HepG2 (cell line): ENCODE measurements at regions not wholly inside any gene's neighbourhood (a gene's known extent, or its start where the extent isn't known, plus 50 kb on each side); places are given as distances from the start of the nearest gene placed in this dataset.

Experiments
- ATAC-seq: fragments of 200-7000 bp; cut with Tn5 transposase; 3 replicates; pipeline ENCODE4 v1.9.1; 2020; ENCODE audit warnings: mild to moderate bottlenecking, moderate library complexity
- BruUV-seq: library from RNA; stranded (reverse); fragments of 400-500 nt; replicated peaks from 2 replicates; lab custom pipeline; 2021; lab: Mats Ljungman, UMichigan
- CTCF ChIA-PET: fragments of 300-600 bp; formaldehyde crosslinking; extraction: SDS; loops from one replicate; lab custom pipeline; 2021; ENCODE audit warnings: low total read pairs, inconsistent platforms, low intra/inter-chr PET ratio; lab: Yijun Ruan, JAX
- POLR2A ChIA-PET: fragments of 350-600 bp; sonication (Branson Sonifier 250); formaldehyde crosslinking; loops from one replicate; lab custom pipeline; 2020; ENCODE audit warnings: antibody characterized with exemption, inconsistent platforms; lab: Yijun Ruan, JAX
- DNase-seq: peaks from one replicate; pipeline ENCODE4 v3.0.0-alpha.2; 2015; ENCODE audit warnings: low spot score
- FAIRE-seq: peaks from 3 replicates; lab custom pipeline; 2011; peaks lifted over from hg19 to GRCh38; lab: Jason Lieb, UNC
- H2AFZ ChIP-seq: one replicate; pipeline ENCODE4 v1.6.1; 2011; ENCODE audit warnings: low read length, inconsistent platforms
- H3K27ac ChIP-seq: fragments of 300-600 bp; 3 replicates; pipeline ENCODE4 v1.8.0; 2011; ENCODE audit warnings: mixed run types, mild to moderate bottlenecking, mixed read lengths, low read length, inconsistent platforms; ENCODE audit not compliant: insufficient read depth; ENCODE audit errors: extremely low read length
- H3K27me3 ChIP-seq, 2 experiments: fragments of 200-600 bp in 1 of 2; 2 replicates in 1 of 2; 3 replicates in 1 of 2; pipeline versions ENCODE4 v1.6.0 to v1.8.0; 2011; ENCODE audit warnings: low read length in 2 of 2, mild to moderate bottlenecking in 2 of 2, moderate library complexity in 2 of 2, inconsistent platforms in 1 of 2; ENCODE audit not compliant: insufficient read depth in 2 of 2, control insufficient read depth in 1 of 2
- H3K36me3 ChIP-seq, 2 experiments: fragments of 200-600 bp in 1 of 2; replicated peaks in 1 of 2; 2 replicates in 1 of 2; 3 replicates in 1 of 2; pipeline versions ENCODE4 v1.5.1 to v1.8.0; 2011; ENCODE audit warnings: low read length in 2 of 2, inconsistent platforms in 1 of 2; ENCODE audit not compliant: insufficient read depth in 2 of 2, control insufficient read depth in 1 of 2
- H3K4me1 ChIP-seq: 2 replicates; pipeline ENCODE4 v1.5.1; 2012; ENCODE audit warnings: low read length, inconsistent platforms; ENCODE audit not compliant: insufficient read depth
- H3K4me2 ChIP-seq: 2 replicates; pipeline ENCODE4 v1.6.0; 2011; ENCODE audit warnings: low read depth, low read length, inconsistent platforms
- H3K4me3 ChIP-seq, 3 experiments: fragments of 200-600 bp in 1 of 3; sonication (generic), shearing (Covaris generic) in 1 of 3; replicated peaks in 1 of 3; 2 replicates each; pipeline ENCODE4 v1.5.1; 2011 to 2016; ENCODE audit warnings: low read length in 3 of 3, inconsistent platforms in 2 of 3, low read depth in 2 of 3, mild to moderate bottlenecking in 2 of 3, control low read depth in 1 of 3, mixed read lengths in 1 of 3; ENCODE audit not compliant: insufficient read depth in 1 of 3
- H3K79me2 ChIP-seq: one replicate; pipeline ENCODE4 v1.6.1; 2011; ENCODE audit warnings: low read length, inconsistent platforms; ENCODE audit not compliant: insufficient read depth
- H3K9ac ChIP-seq: 2 replicates; pipeline ENCODE4 v1.6.0; 2011; ENCODE audit warnings: mild to moderate bottlenecking, low read depth, low read length, inconsistent platforms; ENCODE audit not compliant: insufficient read depth
- H3K9me3 ChIP-seq: 2 replicates; pipeline ENCODE4 v1.5.1; 2012; ENCODE audit warnings: mild to moderate bottlenecking, low read length
- H4K20me1 ChIP-seq: 2 replicates; pipeline ENCODE4 v1.6.0; 2011; ENCODE audit warnings: inconsistent platforms, mild to moderate bottlenecking, low read length, moderate library complexity; ENCODE audit not compliant: insufficient read depth
- GFI1 ChIP-seq: sonication (generic); formaldehyde crosslinking; IDR thresholded peaks from 2 replicates; pipeline ENCODE4 v1.5.0; 2020; ENCODE audit warnings: missing genetic modification reagents, mild to moderate bottlenecking, borderline replicate concordance
- GPBP1L1 ChIP-seq: sonication (generic); formaldehyde crosslinking; IDR thresholded peaks from 2 replicates; pipeline ENCODE4 v1.5.0; 2020; ENCODE audit warnings: mild to moderate bottlenecking, missing genetic modification reagents
- PPARG ChIP-seq: conservative IDR thresholded peaks from 2 replicates; pipeline ENCODE4 v1.6.1; 2016; ENCODE audit warnings: missing biosample characterization, missing genetic modification reagents
- TEAD3 ChIP-seq: optimal IDR thresholded peaks from 2 replicates; pipeline ENCODE3; 2016; ENCODE audit warnings: borderline replicate concordance
- ZBTB42 ChIP-seq: sonication (generic); formaldehyde crosslinking; IDR thresholded peaks from 2 replicates; pipeline ENCODE4 v1.5.0; 2020; ENCODE audit warnings: mild to moderate bottlenecking, missing genetic modification reagents
- ZGPAT ChIP-seq: IDR thresholded peaks from 2 replicates; pipeline ENCODE4 v1.6.1; 2016; ENCODE audit warnings: mild to moderate bottlenecking
- ZNF234 ChIP-seq: sonication (generic); formaldehyde crosslinking; conservative IDR thresholded peaks from 2 replicates; pipeline ENCODE4 v1.5.1; 2020; ENCODE audit warnings: mild to moderate bottlenecking, missing genetic modification reagents
- ZNF251 ChIP-seq: sonication (generic); formaldehyde crosslinking; IDR thresholded peaks from 2 replicates; pipeline ENCODE4 v1.9.0; 2021; ENCODE audit warnings: mild to moderate bottlenecking, missing genetic modification reagents
- ZNF775 ChIP-seq: sonication (generic); formaldehyde crosslinking; IDR thresholded peaks from 2 replicates; pipeline ENCODE4 v1.4.0; 2020; ENCODE audit warnings: missing genetic modification reagents, mild to moderate bottlenecking, moderate library complexity, borderline replicate concordance
- WGBS: methylation state at CpG from one replicate; pipeline ENCODE4 v1.1.6; 2017; ENCODE audit warnings: low lambda C conversion rate; 5-methylcytosine and 5-hydroxymethylcytosine counted together
- in situ Hi-C: cut with HindIII; loops from 2 replicates; pipeline ENCODE4 v1.10.0; 2017; ENCODE audit warnings: low pct_unique_long_range_greater_than_20kb; ENCODE audit not compliant: extremely low pct_ligation_motif_present
- intact Hi-C: fragments of 100-400 bp; cut with micrococcal nuclease; formaldehyde crosslinking; loops from one replicate; pipeline ENCODE4 v1.10.0; 2022; ENCODE audit not compliant: unreplicated experiment
- TF ChIP-seq, protein P1 (sequence below): sonication (generic); formaldehyde crosslinking; IDR thresholded peaks from 2 replicates; pipeline ENCODE4 v1.4.0; 2020; ENCODE audit warnings: mild to moderate bottlenecking, missing genetic modification reagents, borderline replicate concordance

GRCh38 chrX:10783451-10783995 lies 163.1 kb upstream of the MID1 start:
- DNase-seq: no peak
- no peak overlapping the region for H3K27ac ChIP-seq
- intact Hi-C loops (loop anchor here (5.0 kb wide), 1 partner anchor 186 kb away; no protein-coding TSS in a partner anchor), in situ Hi-C loops (no loop called here)
- H3K9ac ChIP-seq: no peak overlapping the region
- H3K79me2 ChIP-seq: no peaks in the 10 kb centered on the region
- WGBS: 45% methylated on average over 2 of the region's 2 CpGs
- ChIA-PET CTCF (no interaction called here), POLR2A (no interaction called here)
- FAIRE-seq: no peak
- H3K4me1 ChIP-seq: no peaks in the 10 kb centered on the region
- H3K4me2 ChIP-seq: no peak overlapping the region
- TF ChIP-seq ZNF234 (CRISPR knock-in tag) (no peak), ZNF251 (CRISPR knock-in tag) (no peak), TEAD3 (CRISPR knock-in tag) (no peak), GFI1 (CRISPR knock-in tag) (no peak), GPBP1L1 (no peak), ZBTB42 (CRISPR knock-in tag) (no peak), ZNF775 (CRISPR knock-in tag) (no peak), ZGPAT (CRISPR knock-in tag) (no peak), PPARG (no peak)
- TF ChIP-seq, protein P1, sequence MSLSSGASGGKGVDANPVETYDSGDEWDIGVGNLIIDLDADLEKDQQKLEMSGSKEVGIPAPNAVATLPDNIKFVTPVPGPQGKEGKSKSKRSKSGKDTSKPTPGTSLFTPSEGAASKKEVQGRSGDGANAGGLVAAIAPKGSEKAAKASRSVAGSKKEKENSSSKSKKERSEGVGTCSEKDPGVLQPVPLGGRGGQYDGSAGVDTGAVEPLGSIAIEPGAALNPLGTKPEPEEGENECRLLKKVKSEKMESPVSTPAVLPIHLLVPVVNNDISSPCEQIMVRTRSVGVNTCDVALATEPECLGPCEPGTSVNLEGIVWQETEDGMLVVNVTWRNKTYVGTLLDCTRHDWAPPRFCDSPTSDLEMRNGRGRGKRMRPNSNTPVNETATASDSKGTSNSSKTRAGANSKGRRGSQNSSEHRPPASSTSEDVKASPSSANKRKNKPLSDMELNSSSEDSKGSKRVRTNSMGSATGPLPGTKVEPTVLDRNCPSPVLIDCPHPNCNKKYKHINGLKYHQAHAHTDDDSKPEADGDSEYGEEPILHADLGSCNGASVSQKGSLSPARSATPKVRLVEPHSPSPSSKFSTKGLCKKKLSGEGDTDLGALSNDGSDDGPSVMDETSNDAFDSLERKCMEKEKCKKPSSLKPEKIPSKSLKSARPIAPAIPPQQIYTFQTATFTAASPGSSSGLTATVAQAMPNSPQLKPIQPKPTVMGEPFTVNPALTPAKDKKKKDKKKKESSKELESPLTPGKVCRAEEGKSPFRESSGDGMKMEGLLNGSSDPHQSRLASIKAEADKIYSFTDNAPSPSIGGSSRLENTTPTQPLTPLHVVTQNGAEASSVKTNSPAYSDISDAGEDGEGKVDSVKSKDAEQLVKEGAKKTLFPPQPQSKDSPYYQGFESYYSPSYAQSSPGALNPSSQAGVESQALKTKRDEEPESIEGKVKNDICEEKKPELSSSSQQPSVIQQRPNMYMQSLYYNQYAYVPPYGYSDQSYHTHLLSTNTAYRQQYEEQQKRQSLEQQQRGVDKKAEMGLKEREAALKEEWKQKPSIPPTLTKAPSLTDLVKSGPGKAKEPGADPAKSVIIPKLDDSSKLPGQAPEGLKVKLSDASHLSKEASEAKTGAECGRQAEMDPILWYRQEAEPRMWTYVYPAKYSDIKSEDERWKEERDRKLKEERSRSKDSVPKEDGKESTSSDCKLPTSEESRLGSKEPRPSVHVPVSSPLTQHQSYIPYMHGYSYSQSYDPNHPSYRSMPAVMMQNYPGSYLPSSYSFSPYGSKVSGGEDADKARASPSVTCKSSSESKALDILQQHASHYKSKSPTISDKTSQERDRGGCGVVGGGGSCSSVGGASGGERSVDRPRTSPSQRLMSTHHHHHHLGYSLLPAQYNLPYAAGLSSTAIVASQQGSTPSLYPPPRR (CRISPR knock-in tag): no peak
- no peaks in the 10 kb centered on the region for H3K9me3 ChIP-seq
- no peak overlapping the region for H3K4me3 ChIP-seq
- no peaks in the 10 kb centered on the region for H3K27me3 ChIP-seq
- H4K20me1 ChIP-seq: no peaks in the 10 kb centered on the region
- H2AFZ ChIP-seq: no peak overlapping the region
- no TSS peak for BruUV-seq
- no peak for ATAC-seq
- H3K36me3 ChIP-seq: no peaks in the 10 kb centered on the region
